Astrocyte (in vitro differentiated cells and primary cell): ENCODE measurements at regions not wholly inside any gene's neighbourhood (a gene's known extent, or its start where the extent isn't known, plus 50 kb on each side); places are given as distances from the start of the nearest gene placed in this dataset.

ENCODE experiments used
- DNase-seq: peaks from one replicate; pipeline ENCODE4 v3.0.0-alpha.2; 2010; ENCODE audit warnings: low read depth
- FAIRE-seq: peaks from 2 replicates; lab custom pipeline; 2011; peaks lifted over from hg19 to GRCh38; lab: Jason Lieb, UNC
- H2AFZ ChIP-seq: 2 replicates; pipeline ENCODE4 v1.6.0; 2012; ENCODE audit warnings: low read depth, low read length, inconsistent platforms
- H3K27ac ChIP-seq: 2 replicates; pipeline ENCODE4 v1.5.1; 2011; ENCODE audit warnings: low read depth, low read length, inconsistent platforms
- H3K27me3 ChIP-seq: 2 replicates; pipeline ENCODE4 v1.6.0; 2011; ENCODE audit warnings: low read length, inconsistent platforms; ENCODE audit not compliant: insufficient read depth
- H3K36me3 ChIP-seq: 2 replicates; pipeline ENCODE4 v1.5.1; 2011; ENCODE audit warnings: low read length, inconsistent platforms; ENCODE audit not compliant: insufficient read depth
- H3K4me1 ChIP-seq: 2 replicates; pipeline ENCODE4 v1.5.1; 2011; ENCODE audit warnings: low read length, inconsistent platforms; ENCODE audit not compliant: insufficient read depth
- H3K4me2 ChIP-seq: 2 replicates; pipeline ENCODE4 v1.6.0; 2012; ENCODE audit warnings: low read length, inconsistent platforms
- H3K4me3 ChIP-seq: 2 replicates; pipeline ENCODE4 v1.5.1; 2011; ENCODE audit warnings: low read depth, mild to moderate bottlenecking, low read length, inconsistent platforms; ENCODE audit not compliant: insufficient read depth
- H3K79me2 ChIP-seq: 2 replicates; pipeline ENCODE4 v1.6.0; 2012; ENCODE audit warnings: mild to moderate bottlenecking, low read length, inconsistent platforms; ENCODE audit not compliant: insufficient read depth
- H3K9ac ChIP-seq: 2 replicates; pipeline ENCODE4 v1.6.0; 2012; ENCODE audit warnings: mild to moderate bottlenecking, low read length, inconsistent platforms
- H3K9me3 ChIP-seq: 2 replicates; pipeline ENCODE4 v1.5.1; 2012; ENCODE audit warnings: low read depth, mild to moderate bottlenecking, low read length, inconsistent platforms; ENCODE audit not compliant: insufficient read depth
- H4K20me1 ChIP-seq: 2 replicates; pipeline ENCODE4 v1.6.0; 2012; ENCODE audit warnings: low read length, inconsistent platforms; ENCODE audit not compliant: insufficient read depth
- H3K27ac Mint-ChIP-seq: one replicate; pipeline ENCODE4 v1.8.0; 2021; ENCODE audit warnings: mild to moderate bottlenecking, mixed read lengths; ENCODE audit not compliant: unreplicated experiment
- H3K27me3 Mint-ChIP-seq: one replicate; pipeline ENCODE4 v1.8.0; 2021; ENCODE audit warnings: low read depth, mixed read lengths; ENCODE audit not compliant: unreplicated experiment
- H3K36me3 Mint-ChIP-seq: one replicate; pipeline ENCODE4 v1.8.0; 2021; ENCODE audit warnings: low read depth, mixed read lengths; ENCODE audit not compliant: unreplicated experiment
- H3K4me1 Mint-ChIP-seq: one replicate; pipeline ENCODE4 v1.8.0; 2021; ENCODE audit warnings: low read depth, mixed read lengths; ENCODE audit not compliant: unreplicated experiment
- H3K4me3 Mint-ChIP-seq: one replicate; pipeline ENCODE4 v1.8.0; 2021; ENCODE audit warnings: mild to moderate bottlenecking, moderate library complexity, mixed read lengths; ENCODE audit not compliant: unreplicated experiment
- H3K9me3 Mint-ChIP-seq: one replicate; pipeline ENCODE4 v1.8.0; 2021; ENCODE audit warnings: mild to moderate bottlenecking, mixed read lengths; ENCODE audit not compliant: unreplicated experiment
- CTCF ChIP-seq: IDR thresholded peaks from 2 replicates; pipeline ENCODE4 v1.5.1; 2011; ENCODE audit warnings: low read depth, mild to moderate bottlenecking, inconsistent platforms, low read length, moderate library complexity; ENCODE audit not compliant: insufficient read depth
- EZH2 ChIP-seq: IDR thresholded peaks from 2 replicates; pipeline ENCODE4 v1.6.1; 2012; ENCODE audit warnings: mild to moderate bottlenecking, low read length, inconsistent platforms; ENCODE audit not compliant: insufficient read depth

- no peak overlapping the region for H3K4me3 ChIP-seq
- H3K36me3 ChIP-seq, result no peaks in the 10 kb centered on the region
- Mint-ChIP-seq H3K4me3 (no peak overlapping the region), H3K36me3 (no peaks in the 10 kb centered on the region), H3K4me1 (peaks cover 10% of the 10 kb centered on the region), H3K9me3 (peaks cover 1% of the 10 kb centered on the region), H3K27me3 (no peaks in the 10 kb centered on the region), H3K27ac (peak overlapping the region; percentile 28)
- H3K27ac ChIP-seq, result peak overlapping the region; percentile 34
- H2AFZ ChIP-seq, result no peak overlapping the region
- peak overlapping the region; percentile 0 for H3K9ac ChIP-seq
- FAIRE-seq (peak; percentile 50), DNase-seq (peak; percentile 81)
- no peaks in the 10 kb centered on the region for H3K79me2 ChIP-seq
- no peaks in the 10 kb centered on the region for H3K9me3 ChIP-seq
- peak overlapping the region; percentile 48 for H3K4me2 ChIP-seq
- no peaks in the 10 kb centered on the region for H4K20me1 ChIP-seq
- H3K27me3 ChIP-seq, result no peaks in the 10 kb centered on the region
- H3K4me1 ChIP-seq, result peaks cover 15% of the 10 kb centered on the region
- no peak for TF ChIP-seq EZH2
- TF ChIP-seq CTCF, result no peak
These were observed 585.3 kb downstream of the EBF1 start for GRCh38 chr5:158514319-158514985.

- Histone ChIP-seq H3K27me3 (no peaks in the 10 kb centered on the region), H3K9me3 (no peaks in the 10 kb centered on the region), H3K4me2 (peak overlapping the region; percentile 48), H3K36me3 (no peaks in the 10 kb centered on the region), H3K4me1 (peaks cover 15% of the 10 kb centered on the region), H3K4me3 (no peak overlapping the region), H4K20me1 (no peaks in the 10 kb centered on the region), H3K9ac (peak overlapping the region; percentile 28), H3K79me2 (no peaks in the 10 kb centered on the region), H2AFZ (no peak overlapping the region), H3K27ac (peak overlapping the region; percentile 20)
- H3K4me1 Mint-ChIP-seq, result peaks cover 10% of the 10 kb centered on the region
- peak; percentile 29 for FAIRE-seq
- peak; percentile 91 for DNase-seq
- H3K27me3 Mint-ChIP-seq, result no peaks in the 10 kb centered on the region
- TF ChIP-seq CTCF (no peak), EZH2 (no peak)
- peak overlapping the region; percentile 11 for H3K27ac Mint-ChIP-seq
- H3K4me3 Mint-ChIP-seq, result no peak overlapping the region
- no peaks in the 10 kb centered on the region for H3K36me3 Mint-ChIP-seq
- peaks cover 1% of the 10 kb centered on the region for H3K9me3 Mint-ChIP-seq
These were observed 586.0 kb downstream of the EBF1 start for GRCh38 chr5:158513490-158514318.
